Fibroblast of upper back skin (primary cell): ENCODE measurements at regions not wholly inside any gene's neighbourhood (a gene's known extent, or its start where the extent isn't known, plus 50 kb on each side); places are given as distances from the start of the nearest gene placed in this dataset.
"Not testable (repeated sequence)": the region's sequence is repeated elsewhere in the genome, so short reads cannot be mapped to it uniquely, and the experiment has no call there.

Source experiments
- DNase-seq: peaks from one replicate; pipeline ENCODE4 v3.0.0-alpha.2; 2013

- not testable (repeated sequence) for DNase-seq
Measured at GRCh38 chr3:143175940-143176894, 56.6 kb downstream of the CHST2 start.

GRCh38 chr3:143177965-143178364 lies 58.4 kb downstream of the CHST2 start:
- not testable (repeated sequence) for DNase-seq

- DNase-seq = not testable (repeated sequence)
Measured at GRCh38 chr3:143178775-143179548, 59.4 kb downstream of the CHST2 start.

- DNase-seq = no peak
Measured at GRCh38 chr3:143179603-143180002, 60.0 kb downstream of the CHST2 start.

GRCh38 chr3:143180860-143181259 lies 61.3 kb downstream of the CHST2 start:
- not testable (repeated sequence) for DNase-seq

- not testable (repeated sequence) for DNase-seq
Measured at GRCh38 chr3:143181977-143182376, 62.4 kb downstream of the CHST2 start.

GRCh38 chr3:143182866-143183664 lies 63.5 kb downstream of the CHST2 start:
- DNase-seq = no peak

- DNase-seq = no peak
Measured at GRCh38 chr3:143183665-143183964, 64.0 kb downstream of the CHST2 start.

GRCh38 chr3:143184099-143184498 lies 64.5 kb downstream of the CHST2 start:
- no peak for DNase-seq

- no peak for DNase-seq
Measured at GRCh38 chr3:143185401-143185800, 65.8 kb downstream of the CHST2 start.

- DNase-seq = no peak
Measured at GRCh38 chr3:143187111-143187510, 67.5 kb downstream of the CHST2 start.

GRCh38 chr3:143188881-143189280 lies 69.3 kb downstream of the CHST2 start:
- no peak for DNase-seq

- DNase-seq = no peak
Measured at GRCh38 chr3:143190101-143190500, 70.5 kb downstream of the CHST2 start.

- no peak for DNase-seq
Measured at GRCh38 chr3:143192193-143192592, 72.6 kb downstream of the CHST2 start.

- peak; percentile 46 for DNase-seq
Measured at GRCh38 chr3:143200001-143200924, 80.7 kb downstream of the CHST2 start.

- DNase-seq = no peak
Measured at GRCh38 chr3:143201045-143201444, 81.5 kb downstream of the CHST2 start.

GRCh38 chr3:143201870-143202752 lies 82.5 kb downstream of the CHST2 start:
- DNase-seq = no peak

- DNase-seq = no peak
Measured at GRCh38 chr3:143203142-143203541, 83.6 kb downstream of the CHST2 start.

GRCh38 chr3:143203848-143204247 lies 84.3 kb downstream of the CHST2 start:
- DNase-seq = peak; percentile 65

GRCh38 chr3:143206955-143207337 lies 87.4 kb downstream of the CHST2 start:
- DNase-seq = no peak
